ACC112 (cell line): ENCODE measurements at regions not wholly inside any gene's neighbourhood (a gene's known extent, or its start where the extent isn't known, plus 50 kb on each side); places are given as distances from the start of the nearest gene placed in this dataset.

Source experiments
- H2AFZ ChIP-seq: fragments of 200-600 bp; sonication (generic); one replicate; pipeline ENCODE4 v1.6.0; 2017; ENCODE audit warnings: antibody characterized with exemption, low read length; ENCODE audit not compliant: unreplicated experiment
- H3K27ac ChIP-seq: fragments of 200-600 bp; sonication (generic); 2 replicates; pipeline ENCODE4 v1.5.1; 2014; ENCODE audit warnings: low read depth, mild to moderate bottlenecking, antibody characterized with exemption, low read length, moderate library complexity
- H3K27me3 ChIP-seq: fragments of 200-600 bp; sonication (generic); 2 replicates; pipeline ENCODE4 v1.6.1; 2014; ENCODE audit warnings: mild to moderate bottlenecking, antibody characterized with exemption, low read length, moderate library complexity, mixed read lengths; ENCODE audit not compliant: insufficient read depth
- H3K36me3 ChIP-seq: fragments of 200-600 bp; sonication (generic); 2 replicates; pipeline ENCODE4 v1.6.1; 2016; ENCODE audit warnings: mild to moderate bottlenecking, antibody characterized with exemption, low read length, moderate library complexity, mixed read lengths; ENCODE audit not compliant: insufficient read depth
- H3K4me1 ChIP-seq: fragments of 200-600 bp; sonication (generic); one replicate; pipeline ENCODE4 v1.6.1; 2016; ENCODE audit warnings: low read length, mixed read lengths; ENCODE audit not compliant: insufficient read depth, unreplicated experiment, control insufficient read depth
- H3K4me3 ChIP-seq: fragments of 200-600 bp; sonication (generic); 2 replicates; pipeline ENCODE4 v1.5.1; 2014; ENCODE audit warnings: mild to moderate bottlenecking, low read depth, low read length
- H3K79me2 ChIP-seq: fragments of 200-600 bp; sonication (generic); one replicate; pipeline ENCODE4 v1.6.0; 2016; ENCODE audit warnings: low read length; ENCODE audit not compliant: control insufficient read depth, unreplicated experiment, insufficient read depth

DNA sequence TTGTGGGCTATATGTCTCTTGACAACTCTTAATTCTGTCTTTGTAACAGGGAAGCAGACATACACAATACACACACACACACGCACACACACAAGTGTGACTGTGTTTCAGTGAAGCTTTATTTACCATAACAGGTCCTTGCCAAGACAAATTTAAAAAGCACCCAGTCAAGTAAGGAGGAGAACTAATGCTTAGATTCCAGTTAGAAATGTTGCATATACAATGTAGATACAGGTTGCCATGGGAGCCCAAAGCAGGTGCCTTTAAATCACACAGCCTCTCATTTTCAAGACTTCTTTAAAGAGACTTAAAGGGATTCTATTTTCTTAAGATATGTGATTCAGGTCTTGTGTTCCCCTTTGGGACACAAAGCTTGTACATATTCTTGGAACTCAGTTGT is 1551.9 kb downstream of the EFNB2 start:
- Histone ChIP-seq H2AFZ (no peak overlapping the region), H3K36me3 (no peaks in the 10 kb centered on the region), H3K27ac (no peak overlapping the region), H3K4me1 (no peaks in the 10 kb centered on the region), H3K4me3 (no peak overlapping the region), H3K27me3 (no peaks in the 10 kb centered on the region), H3K79me2 (no peaks in the 10 kb centered on the region)

- H3K27ac ChIP-seq: no peak overlapping the region
- H3K4me1 ChIP-seq: no peaks in the 10 kb centered on the region
- H2AFZ ChIP-seq: no peak overlapping the region
- no peaks in the 10 kb centered on the region for H3K79me2 ChIP-seq
- no peaks in the 10 kb centered on the region for H3K27me3 ChIP-seq
- no peaks in the 10 kb centered on the region for H3K36me3 ChIP-seq
- H3K4me3 ChIP-seq: no peak overlapping the region
Observed at GRCh38 chr13:104980586-104980985, 1554.9 kb downstream of the EFNB2 start.

- H3K79me2 ChIP-seq: no peaks in the 10 kb centered on the region
- H3K4me1 ChIP-seq: no peaks in the 10 kb centered on the region
- no peak overlapping the region for H3K4me3 ChIP-seq
- H3K27ac ChIP-seq: no peak overlapping the region
- H3K36me3 ChIP-seq: no peaks in the 10 kb centered on the region
- H2AFZ ChIP-seq: no peak overlapping the region
- H3K27me3 ChIP-seq: no peaks in the 10 kb centered on the region
Observed at GRCh38 chr13:104979281-104980030, 1556.0 kb downstream of the EFNB2 start.

GRCh38 chr13:104976986-104977385 is 1558.5 kb downstream of the EFNB2 start:
- Histone ChIP-seq H3K36me3 (no peaks in the 10 kb centered on the region), H3K27ac (no peak overlapping the region), H3K79me2 (no peaks in the 10 kb centered on the region), H2AFZ (no peak overlapping the region), H3K4me3 (no peak overlapping the region), H3K4me1 (no peaks in the 10 kb centered on the region), H3K27me3 (no peaks in the 10 kb centered on the region)

- no peak overlapping the region for H2AFZ ChIP-seq
- no peaks in the 10 kb centered on the region for H3K27me3 ChIP-seq
- no peaks in the 10 kb centered on the region for H3K36me3 ChIP-seq
Observed at GRCh38 chr13:104975272-104975671, 1560.2 kb downstream of the EFNB2 start.

DNA sequence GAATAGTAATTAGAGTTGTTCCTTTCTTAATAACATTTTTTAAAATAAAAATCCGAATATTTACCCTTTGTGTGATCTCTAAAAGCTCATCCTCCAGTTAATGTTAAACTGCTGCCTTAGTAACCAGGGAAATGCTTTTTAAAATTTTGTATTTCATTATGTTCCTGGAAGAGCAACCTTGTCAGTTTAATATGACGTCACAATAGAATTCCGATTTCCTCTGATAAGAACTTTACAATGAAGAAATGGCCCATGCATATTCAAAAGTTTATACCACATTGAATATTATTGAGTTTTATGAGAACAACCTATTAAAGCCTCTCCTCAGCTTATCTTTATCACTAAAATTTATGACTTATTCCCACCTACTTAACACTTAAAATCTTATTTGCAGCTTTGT is 1566.6 kb downstream of the EFNB2 start:
- H3K4me3 ChIP-seq: no peak overlapping the region

More at GRCh38 chr13:104975272-104975671, 1560.2 kb downstream of the EFNB2 start:
- no peak overlapping the region for H3K4me3 ChIP-seq
- no peaks in the 10 kb centered on the region for H3K4me1 ChIP-seq
- H3K79me2 ChIP-seq: no peaks in the 10 kb centered on the region
- H3K27ac ChIP-seq: no peak overlapping the region

GRCh38 chr13:104967836-104968630 is 1567.4 kb downstream of the EFNB2 start:
- H3K79me2 ChIP-seq: no peaks in the 10 kb centered on the region
- H3K4me3 ChIP-seq: peak overlapping the region; percentile 59
- no peak overlapping the region for H2AFZ ChIP-seq
- H3K27ac ChIP-seq: no peak overlapping the region
- H3K36me3 ChIP-seq: no peaks in the 10 kb centered on the region
- H3K27me3 ChIP-seq: no peaks in the 10 kb centered on the region
- no peaks in the 10 kb centered on the region for H3K4me1 ChIP-seq

More for the DNA sequence above, 1566.6 kb downstream of the EFNB2 start:
- no peaks in the 10 kb centered on the region for H3K27me3 ChIP-seq
- H3K79me2 ChIP-seq: no peaks in the 10 kb centered on the region
- H3K4me1 ChIP-seq: no peaks in the 10 kb centered on the region
- no peak overlapping the region for H3K27ac ChIP-seq
- H2AFZ ChIP-seq: no peak overlapping the region
- H3K36me3 ChIP-seq: no peaks in the 10 kb centered on the region

GRCh38 chr13:104967376-104967775 is 1568.1 kb downstream of the EFNB2 start:
- Histone ChIP-seq H3K27ac (no peak overlapping the region), H3K36me3 (no peaks in the 10 kb centered on the region), H3K4me1 (no peaks in the 10 kb centered on the region), H3K27me3 (no peaks in the 10 kb centered on the region), H2AFZ (no peak overlapping the region), H3K4me3 (0 out of 2 replicates have a peak overlapping the region, but pooled peaks have one; percentile 59), H3K79me2 (no peaks in the 10 kb centered on the region)

DNA sequence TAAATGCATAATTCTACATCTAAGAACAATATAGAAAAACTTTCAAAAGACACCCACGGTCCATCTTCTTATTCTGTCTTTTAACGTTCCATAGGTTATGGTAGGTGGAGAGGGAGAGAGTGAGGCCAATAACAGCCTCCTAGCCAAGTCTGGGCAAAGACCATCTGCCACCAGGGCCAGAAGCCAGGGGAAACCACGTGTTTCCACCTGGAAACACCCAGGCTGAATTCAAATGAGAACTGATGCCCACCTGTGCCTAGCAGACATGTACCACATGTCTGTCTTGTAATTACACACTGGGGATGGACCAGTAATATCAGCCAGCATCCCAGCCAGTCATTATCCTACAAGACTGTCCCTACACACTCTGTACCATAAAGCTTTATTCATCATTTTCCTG is 1573.1 kb downstream of the EFNB2 start:
- no peaks in the 10 kb centered on the region for H3K79me2 ChIP-seq
- no peaks in the 10 kb centered on the region for H3K4me1 ChIP-seq
- no peak overlapping the region for H2AFZ ChIP-seq
- no peaks in the 10 kb centered on the region for H3K27me3 ChIP-seq
- no peak overlapping the region for H3K4me3 ChIP-seq
- no peaks in the 10 kb centered on the region for H3K36me3 ChIP-seq
- no peak overlapping the region for H3K27ac ChIP-seq

DNA sequence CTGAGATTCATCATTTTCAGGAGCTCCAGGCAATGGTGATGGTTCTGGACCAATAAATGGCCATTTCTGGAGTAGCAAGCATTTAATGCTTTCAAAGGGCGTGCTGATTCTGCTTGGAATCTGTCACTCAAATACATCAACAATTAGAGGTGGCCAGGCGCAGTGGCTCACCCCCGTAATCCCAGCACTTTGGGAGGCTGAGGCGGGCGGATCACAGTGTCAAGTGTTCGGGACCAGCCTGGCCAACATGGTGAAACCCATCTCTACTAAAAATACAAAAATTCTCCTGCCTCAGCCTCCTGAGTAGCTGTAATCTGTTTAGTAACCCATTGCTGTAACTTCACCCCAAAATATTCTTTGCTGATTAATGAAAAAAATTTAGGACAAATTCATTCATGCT is 1574.2 kb downstream of the EFNB2 start:
- H3K4me1 ChIP-seq: no peaks in the 10 kb centered on the region
- no peak overlapping the region for H3K27ac ChIP-seq
- H3K4me3 ChIP-seq: no peak overlapping the region
- H2AFZ ChIP-seq: no peak overlapping the region
- no peaks in the 10 kb centered on the region for H3K36me3 ChIP-seq
- no peaks in the 10 kb centered on the region for H3K79me2 ChIP-seq
- H3K27me3 ChIP-seq: no peaks in the 10 kb centered on the region

GRCh38 chr13:104954210-104954609 is 1581.3 kb downstream of the EFNB2 start:
- H3K27ac ChIP-seq: peak overlapping the region; percentile 53
- H3K4me1 ChIP-seq: peaks cover 13% of the 10 kb centered on the region
- H3K79me2 ChIP-seq: no peaks in the 10 kb centered on the region
- H3K4me3 ChIP-seq: peak overlapping the region; percentile 1
- no peaks in the 10 kb centered on the region for H3K36me3 ChIP-seq
- H2AFZ ChIP-seq: peak overlapping the region; percentile 25
- H3K27me3 ChIP-seq: no peaks in the 10 kb centered on the region
